WTC11 (cell line): ENCODE measurements at regions not wholly inside any gene's neighbourhood (a gene's known extent, or its start where the extent isn't known, plus 50 kb on each side); places are given as distances from the start of the nearest gene placed in this dataset.

Experiments
- JUN ChIP-seq: sonication (generic); formaldehyde crosslinking; IDR thresholded peaks from 2 replicates; pipeline ENCODE4 v1.8.0; 2023; ENCODE audit warnings: mild to moderate bottlenecking, missing genetic modification reagents
- SP1 ChIP-seq: sonication (generic); formaldehyde crosslinking; conservative IDR thresholded peaks from 2 replicates; pipeline ENCODE4 v1.8.1; 2022; ENCODE audit warnings: missing genetic modification reagents
- ZNF232 ChIP-seq: sonication (generic); formaldehyde crosslinking; IDR thresholded peaks from 2 replicates; pipeline ENCODE4 v1.8.0; 2022; ENCODE audit warnings: mild to moderate bottlenecking, missing genetic modification reagents
- TF ChIP-seq, protein P1 (sequence below): fragments of 200-600 bp; IDR thresholded peaks from 2 replicates; pipeline ENCODE4 v1.8.0; 2022; ENCODE audit warnings: antibody characterized with exemption
- TF ChIP-seq, protein P2 (sequence below): sonication (generic); formaldehyde crosslinking; IDR thresholded peaks from 2 replicates; pipeline ENCODE4 v1.8.1; 2023; ENCODE audit warnings: mild to moderate bottlenecking, missing genetic modification reagents, borderline replicate concordance
- TF ChIP-seq, protein P3 (sequence below): sonication (generic); formaldehyde crosslinking; IDR thresholded peaks from 2 replicates; pipeline ENCODE4 v1.8.0; 2022; ENCODE audit warnings: mild to moderate bottlenecking, missing genetic modification reagents
- TF ChIP-seq, protein P4 (sequence below): sonication (generic); formaldehyde crosslinking; IDR thresholded peaks from 2 replicates; pipeline ENCODE4 v1.8.0; 2022; ENCODE audit warnings: mild to moderate bottlenecking, missing genetic modification reagents
- TF ChIP-seq, protein P5 (sequence below): sonication (generic); formaldehyde crosslinking; IDR thresholded peaks from 2 replicates; pipeline ENCODE4 v1.8.1; 2022; ENCODE audit warnings: mild to moderate bottlenecking, moderate library complexity, missing genetic modification reagents
- TF ChIP-seq, protein P6 (sequence below): sonication (generic); formaldehyde crosslinking; conservative IDR thresholded peaks from 2 replicates; pipeline ENCODE4 v1.8.1; 2023; ENCODE audit warnings: mild to moderate bottlenecking, low read depth, missing genetic modification reagents, moderate library complexity

DNA sequence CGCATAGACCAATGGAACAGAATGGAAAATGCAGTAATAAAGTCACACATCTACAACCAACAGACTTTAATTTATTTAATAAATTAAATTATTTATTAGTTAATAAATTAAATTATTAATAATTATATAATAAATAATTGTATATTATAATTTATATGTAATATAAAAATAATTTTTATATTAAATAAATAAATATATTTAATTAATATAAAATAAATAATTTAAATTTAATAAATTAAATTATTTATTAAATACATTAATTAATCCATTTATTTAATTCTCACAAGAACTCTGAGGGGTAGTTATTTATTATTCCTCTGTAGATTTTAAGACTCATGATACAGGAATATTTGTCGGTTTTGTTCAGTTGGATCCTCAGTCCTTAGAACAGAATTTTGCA is 176.1 kb upstream of the ADAMTS19 start:
- TF ChIP-seq, protein P1, sequence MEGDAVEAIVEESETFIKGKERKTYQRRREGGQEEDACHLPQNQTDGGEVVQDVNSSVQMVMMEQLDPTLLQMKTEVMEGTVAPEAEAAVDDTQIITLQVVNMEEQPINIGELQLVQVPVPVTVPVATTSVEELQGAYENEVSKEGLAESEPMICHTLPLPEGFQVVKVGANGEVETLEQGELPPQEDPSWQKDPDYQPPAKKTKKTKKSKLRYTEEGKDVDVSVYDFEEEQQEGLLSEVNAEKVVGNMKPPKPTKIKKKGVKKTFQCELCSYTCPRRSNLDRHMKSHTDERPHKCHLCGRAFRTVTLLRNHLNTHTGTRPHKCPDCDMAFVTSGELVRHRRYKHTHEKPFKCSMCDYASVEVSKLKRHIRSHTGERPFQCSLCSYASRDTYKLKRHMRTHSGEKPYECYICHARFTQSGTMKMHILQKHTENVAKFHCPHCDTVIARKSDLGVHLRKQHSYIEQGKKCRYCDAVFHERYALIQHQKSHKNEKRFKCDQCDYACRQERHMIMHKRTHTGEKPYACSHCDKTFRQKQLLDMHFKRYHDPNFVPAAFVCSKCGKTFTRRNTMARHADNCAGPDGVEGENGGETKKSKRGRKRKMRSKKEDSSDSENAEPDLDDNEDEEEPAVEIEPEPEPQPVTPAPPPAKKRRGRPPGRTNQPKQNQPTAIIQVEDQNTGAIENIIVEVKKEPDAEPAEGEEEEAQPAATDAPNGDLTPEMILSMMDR, result no peak
- TF ChIP-seq, protein P2, sequence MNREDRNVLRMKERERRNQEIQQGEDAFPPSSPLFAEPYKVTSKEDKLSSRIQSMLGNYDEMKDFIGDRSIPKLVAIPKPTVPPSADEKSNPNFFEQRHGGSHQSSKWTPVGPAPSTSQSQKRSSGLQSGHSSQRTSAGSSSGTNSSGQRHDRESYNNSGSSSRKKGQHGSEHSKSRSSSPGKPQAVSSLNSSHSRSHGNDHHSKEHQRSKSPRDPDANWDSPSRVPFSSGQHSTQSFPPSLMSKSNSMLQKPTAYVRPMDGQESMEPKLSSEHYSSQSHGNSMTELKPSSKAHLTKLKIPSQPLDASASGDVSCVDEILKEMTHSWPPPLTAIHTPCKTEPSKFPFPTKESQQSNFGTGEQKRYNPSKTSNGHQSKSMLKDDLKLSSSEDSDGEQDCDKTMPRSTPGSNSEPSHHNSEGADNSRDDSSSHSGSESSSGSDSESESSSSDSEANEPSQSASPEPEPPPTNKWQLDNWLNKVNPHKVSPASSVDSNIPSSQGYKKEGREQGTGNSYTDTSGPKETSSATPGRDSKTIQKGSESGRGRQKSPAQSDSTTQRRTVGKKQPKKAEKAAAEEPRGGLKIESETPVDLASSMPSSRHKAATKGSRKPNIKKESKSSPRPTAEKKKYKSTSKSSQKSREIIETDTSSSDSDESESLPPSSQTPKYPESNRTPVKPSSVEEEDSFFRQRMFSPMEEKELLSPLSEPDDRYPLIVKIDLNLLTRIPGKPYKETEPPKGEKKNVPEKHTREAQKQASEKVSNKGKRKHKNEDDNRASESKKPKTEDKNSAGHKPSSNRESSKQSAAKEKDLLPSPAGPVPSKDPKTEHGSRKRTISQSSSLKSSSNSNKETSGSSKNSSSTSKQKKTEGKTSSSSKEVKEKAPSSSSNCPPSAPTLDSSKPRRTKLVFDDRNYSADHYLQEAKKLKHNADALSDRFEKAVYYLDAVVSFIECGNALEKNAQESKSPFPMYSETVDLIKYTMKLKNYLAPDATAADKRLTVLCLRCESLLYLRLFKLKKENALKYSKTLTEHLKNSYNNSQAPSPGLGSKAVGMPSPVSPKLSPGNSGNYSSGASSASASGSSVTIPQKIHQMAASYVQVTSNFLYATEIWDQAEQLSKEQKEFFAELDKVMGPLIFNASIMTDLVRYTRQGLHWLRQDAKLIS (CRISPR knock-in tag), result no peak
- TF ChIP-seq, protein P3, sequence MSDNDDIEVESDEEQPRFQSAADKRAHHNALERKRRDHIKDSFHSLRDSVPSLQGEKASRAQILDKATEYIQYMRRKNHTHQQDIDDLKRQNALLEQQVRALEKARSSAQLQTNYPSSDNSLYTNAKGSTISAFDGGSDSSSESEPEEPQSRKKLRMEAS (CRISPR knock-in tag), result no peak
- TF ChIP-seq, protein P4, sequence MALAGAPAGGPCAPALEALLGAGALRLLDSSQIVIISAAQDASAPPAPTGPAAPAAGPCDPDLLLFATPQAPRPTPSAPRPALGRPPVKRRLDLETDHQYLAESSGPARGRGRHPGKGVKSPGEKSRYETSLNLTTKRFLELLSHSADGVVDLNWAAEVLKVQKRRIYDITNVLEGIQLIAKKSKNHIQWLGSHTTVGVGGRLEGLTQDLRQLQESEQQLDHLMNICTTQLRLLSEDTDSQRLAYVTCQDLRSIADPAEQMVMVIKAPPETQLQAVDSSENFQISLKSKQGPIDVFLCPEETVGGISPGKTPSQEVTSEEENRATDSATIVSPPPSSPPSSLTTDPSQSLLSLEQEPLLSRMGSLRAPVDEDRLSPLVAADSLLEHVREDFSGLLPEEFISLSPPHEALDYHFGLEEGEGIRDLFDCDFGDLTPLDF, result no peak
- TF ChIP-seq, protein P5, sequence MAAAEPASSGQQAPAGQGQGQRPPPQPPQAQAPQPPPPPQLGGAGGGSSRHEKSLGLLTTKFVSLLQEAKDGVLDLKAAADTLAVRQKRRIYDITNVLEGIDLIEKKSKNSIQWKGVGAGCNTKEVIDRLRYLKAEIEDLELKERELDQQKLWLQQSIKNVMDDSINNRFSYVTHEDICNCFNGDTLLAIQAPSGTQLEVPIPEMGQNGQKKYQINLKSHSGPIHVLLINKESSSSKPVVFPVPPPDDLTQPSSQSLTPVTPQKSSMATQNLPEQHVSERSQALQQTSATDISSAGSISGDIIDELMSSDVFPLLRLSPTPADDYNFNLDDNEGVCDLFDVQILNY (CRISPR knock-in tag), result no peak
- TF ChIP-seq, protein P6, sequence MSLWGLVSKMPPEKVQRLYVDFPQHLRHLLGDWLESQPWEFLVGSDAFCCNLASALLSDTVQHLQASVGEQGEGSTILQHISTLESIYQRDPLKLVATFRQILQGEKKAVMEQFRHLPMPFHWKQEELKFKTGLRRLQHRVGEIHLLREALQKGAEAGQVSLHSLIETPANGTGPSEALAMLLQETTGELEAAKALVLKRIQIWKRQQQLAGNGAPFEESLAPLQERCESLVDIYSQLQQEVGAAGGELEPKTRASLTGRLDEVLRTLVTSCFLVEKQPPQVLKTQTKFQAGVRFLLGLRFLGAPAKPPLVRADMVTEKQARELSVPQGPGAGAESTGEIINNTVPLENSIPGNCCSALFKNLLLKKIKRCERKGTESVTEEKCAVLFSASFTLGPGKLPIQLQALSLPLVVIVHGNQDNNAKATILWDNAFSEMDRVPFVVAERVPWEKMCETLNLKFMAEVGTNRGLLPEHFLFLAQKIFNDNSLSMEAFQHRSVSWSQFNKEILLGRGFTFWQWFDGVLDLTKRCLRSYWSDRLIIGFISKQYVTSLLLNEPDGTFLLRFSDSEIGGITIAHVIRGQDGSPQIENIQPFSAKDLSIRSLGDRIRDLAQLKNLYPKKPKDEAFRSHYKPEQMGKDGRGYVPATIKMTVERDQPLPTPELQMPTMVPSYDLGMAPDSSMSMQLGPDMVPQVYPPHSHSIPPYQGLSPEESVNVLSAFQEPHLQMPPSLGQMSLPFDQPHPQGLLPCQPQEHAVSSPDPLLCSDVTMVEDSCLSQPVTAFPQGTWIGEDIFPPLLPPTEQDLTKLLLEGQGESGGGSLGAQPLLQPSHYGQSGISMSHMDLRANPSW (CRISPR knock-in tag), result no peak
- no peak for TF ChIP-seq JUN
- TF ChIP-seq ZNF232 (CRISPR knock-in tag), result no peak
- no peak for TF ChIP-seq SP1 (CRISPR knock-in tag)
